GM12874 (cell line): ENCODE measurements at regions not wholly inside any gene's neighbourhood (a gene's known extent, or its start where the extent isn't known, plus 50 kb on each side); places are given as distances from the start of the nearest gene placed in this dataset.

Experiments used
- CTCF ChIP-seq: IDR thresholded peaks from 2 replicates; pipeline ENCODE4 v1.5.1; 2011; ENCODE audit warnings: low read depth, mild to moderate bottlenecking, control low read depth, low read length, moderate library complexity; ENCODE audit not compliant: insufficient read depth

GRCh38 chr1:57616921-57617320 is 193.1 kb upstream of the DAB1 start:
- TF ChIP-seq CTCF, result no peak

GRCh38 chr1:57615956-57616355 is 192.1 kb upstream of the DAB1 start:
- TF ChIP-seq CTCF, result no peak

- no peak for TF ChIP-seq CTCF
Measured at GRCh38 chr1:57612833-57613232, 189.0 kb upstream of the DAB1 start.

GRCh38 chr1:57605933-57606332 is 182.1 kb upstream of the DAB1 start:
- TF ChIP-seq CTCF, result no peak

- TF ChIP-seq CTCF, result no peak
Measured at GRCh38 chr1:57603696-57604095, 179.8 kb upstream of the DAB1 start.

GRCh38 chr1:57600424-57600823 is 176.6 kb upstream of the DAB1 start:
- TF ChIP-seq CTCF, result no peak

- TF ChIP-seq CTCF, result no peak
Measured at GRCh38 chr1:57599236-57599994, 175.6 kb upstream of the DAB1 start.
